Mesodermal cell (in vitro differentiated cells): ENCODE measurements at regions not wholly inside any gene's neighbourhood (a gene's known extent, or its start where the extent isn't known, plus 50 kb on each side); places are given as distances from the start of the nearest gene placed in this dataset.

ENCODE experiments used
- H3K27ac ChIP-seq: 2 replicates; pipeline ENCODE4 v1.7.0; 2013; ENCODE audit warnings: mild to moderate bottlenecking, low read depth, low read length, moderate library complexity; ENCODE audit not compliant: severe bottlenecking
- H3K36me3 ChIP-seq: 2 replicates; pipeline ENCODE4 v1.7.1; 2013; ENCODE audit warnings: mild to moderate bottlenecking, low read length, moderate library complexity; ENCODE audit not compliant: control insufficient read depth, insufficient read depth
- H3K4me1 ChIP-seq: one replicate; pipeline ENCODE4 v1.7.1; 2013; ENCODE audit warnings: mild to moderate bottlenecking, low read length; ENCODE audit not compliant: insufficient read depth, control insufficient read depth, poor library complexity, severe bottlenecking
- H3K4me3 ChIP-seq: 2 replicates; pipeline ENCODE4 v1.7.0; 2013; ENCODE audit warnings: low read length, control low read depth, mild to moderate bottlenecking; ENCODE audit not compliant: insufficient read depth, poor library complexity, severe bottlenecking; ENCODE audit errors: extremely low read depth
- H3K9me3 ChIP-seq: 2 replicates; pipeline ENCODE4 v1.7.1; 2013; ENCODE audit warnings: mild to moderate bottlenecking, low read length, moderate library complexity; ENCODE audit not compliant: control insufficient read depth
- WGBS, 2 experiments: methylation state at CpG; one replicate each; pipeline ENCODE4 v1.1.5; 2013; ENCODE audit warnings: missing lambda C conversion rate in 2 of 2; ENCODE audit not compliant: insufficient coverage in 2 of 2; 5-methylcytosine and 5-hydroxymethylcytosine counted together

- Histone ChIP-seq H3K36me3 (no peaks in the 10 kb centered on the region), H3K4me3 (no peak overlapping the region), H3K4me1 (peaks cover 7% of the 10 kb centered on the region), H3K27ac (no peak overlapping the region), H3K9me3 (no peaks in the 10 kb centered on the region)
Measured at GRCh38 chr9:20044686-20045085, 255.8 kb upstream of the SLC24A2 start.

DNA sequence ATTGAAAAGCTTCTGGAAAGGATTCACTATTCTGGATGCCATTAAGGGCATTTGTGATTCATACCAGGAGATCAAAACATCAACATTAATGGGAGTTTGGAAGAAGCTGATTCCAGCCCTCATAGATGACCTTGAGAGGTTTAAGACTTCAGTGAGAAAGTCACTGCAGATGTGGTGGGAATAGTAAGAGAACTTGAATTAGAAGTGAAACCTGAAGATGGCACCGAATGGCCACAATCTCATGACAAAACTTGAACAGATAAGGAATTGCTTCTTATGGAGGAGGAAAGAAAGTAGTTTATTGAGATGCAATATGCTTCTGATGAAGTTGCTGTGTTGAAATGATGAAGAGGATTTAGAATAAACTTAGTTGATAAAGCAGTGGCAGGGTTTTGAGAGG, 254.6 kb upstream of the SLC24A2 start:
- no peaks in the 10 kb centered on the region for H3K9me3 ChIP-seq
- peaks cover 7% of the 10 kb centered on the region for H3K4me1 ChIP-seq
- no peak overlapping the region for H3K27ac ChIP-seq
- WGBS, 2 experiments = 94 to 100% methylated on average over 1 of the region's 1 CpG
- no peak overlapping the region for H3K4me3 ChIP-seq
- H3K36me3 ChIP-seq = no peaks in the 10 kb centered on the region

DNA sequence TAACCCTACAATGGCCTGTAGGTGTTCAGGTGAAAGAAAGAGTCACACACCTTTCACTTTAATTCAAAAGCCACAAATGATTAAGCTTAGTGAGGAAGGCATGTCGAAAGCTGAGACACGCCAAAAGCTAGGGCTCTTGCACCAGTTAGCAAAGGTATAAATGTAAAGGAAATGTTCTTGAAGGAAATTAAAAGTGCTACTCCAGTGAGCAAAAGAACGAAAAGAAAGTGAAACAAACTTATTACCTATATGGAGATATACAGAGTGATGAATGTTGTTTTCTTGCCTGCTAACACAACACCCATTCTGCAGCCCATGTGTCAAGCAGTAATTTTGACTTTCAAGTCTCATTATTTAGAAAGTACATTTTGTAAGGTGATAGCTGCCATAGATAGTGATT, 254.2 kb upstream of the SLC24A2 start:
- no peak overlapping the region for H3K4me3 ChIP-seq
- H3K27ac ChIP-seq = no peak overlapping the region
- H3K9me3 ChIP-seq = no peaks in the 10 kb centered on the region
- peaks cover 7% of the 10 kb centered on the region for H3K4me1 ChIP-seq
- 100% methylated on average over 2 of the region's 3 CpGs for WGBS, 2 experiments
- H3K36me3 ChIP-seq = no peaks in the 10 kb centered on the region

GRCh38 chr9:20042128-20042711, 253.4 kb upstream of the SLC24A2 start:
- H3K9me3 ChIP-seq = no peaks in the 10 kb centered on the region
- no peak overlapping the region for H3K27ac ChIP-seq
- peaks cover 7% of the 10 kb centered on the region for H3K4me1 ChIP-seq
- H3K4me3 ChIP-seq = no peak overlapping the region
- no peaks in the 10 kb centered on the region for H3K36me3 ChIP-seq

DNA sequence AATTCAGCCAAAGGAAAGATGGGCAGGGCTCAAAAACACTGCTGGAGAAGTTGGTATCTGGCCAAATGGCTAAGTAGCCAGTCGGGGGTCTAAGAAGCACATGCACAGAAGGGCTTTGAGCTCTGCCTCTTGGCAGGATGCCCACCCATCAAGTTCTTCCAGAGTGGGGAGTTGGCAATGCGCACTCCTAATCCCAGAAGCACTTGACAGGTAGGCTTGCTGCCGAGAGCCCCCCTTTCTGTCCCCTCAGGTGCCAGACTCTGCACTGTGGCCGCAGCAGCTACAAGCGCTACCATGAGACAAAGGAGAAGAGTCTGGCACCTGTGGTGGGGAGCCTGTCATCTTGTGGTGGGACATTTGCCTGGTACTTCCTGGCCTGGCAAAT, 252.9 kb upstream of the SLC24A2 start:
- Histone ChIP-seq H3K36me3 (no peaks in the 10 kb centered on the region), H3K4me1 (peaks cover 7% of the 10 kb centered on the region), H3K27ac (no peak overlapping the region), H3K9me3 (no peaks in the 10 kb centered on the region), H3K4me3 (no peak overlapping the region)
- 79 to 95% methylated on average over 1 to 5 of the region's 5 CpGs for WGBS, 2 experiments

DNA sequence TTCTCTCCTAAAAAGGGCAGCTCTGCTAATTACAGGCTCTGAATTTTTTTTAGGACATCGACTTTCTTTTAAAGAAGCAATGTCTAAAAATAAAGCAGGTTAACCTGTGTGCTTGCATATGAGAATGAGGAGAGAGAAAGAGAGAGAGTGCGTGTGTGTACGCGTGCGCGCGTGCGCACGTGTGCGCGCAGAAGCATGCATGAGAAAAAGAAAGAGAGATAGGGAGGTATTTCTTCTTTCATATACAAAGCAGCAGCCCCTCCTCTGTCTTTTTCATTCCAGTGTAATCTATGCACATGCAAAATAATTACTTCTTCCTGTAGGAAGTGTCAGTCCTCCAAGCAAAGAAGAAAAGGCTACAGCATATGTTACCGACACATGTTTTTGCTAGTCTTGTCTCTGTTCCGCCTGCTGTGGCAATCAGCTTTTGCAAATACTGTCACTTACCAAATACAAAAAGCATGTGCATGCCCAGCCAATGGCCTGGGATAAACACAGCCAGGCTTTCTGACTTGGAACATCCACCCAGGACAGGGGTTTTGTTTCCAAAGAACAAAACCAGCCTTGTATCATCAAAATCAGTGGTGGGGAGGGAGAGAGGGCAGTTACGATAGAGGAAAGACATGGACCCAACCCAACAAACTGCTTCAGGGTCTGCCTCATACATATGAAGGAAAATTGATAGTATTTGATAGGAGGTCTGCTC, 252.3 kb upstream of the SLC24A2 start:
- H3K36me3 ChIP-seq = no peaks in the 10 kb centered on the region
- peaks cover 7% of the 10 kb centered on the region for H3K4me1 ChIP-seq
- no peak overlapping the region for H3K4me3 ChIP-seq
- H3K27ac ChIP-seq = no peak overlapping the region
- no peaks in the 10 kb centered on the region for H3K9me3 ChIP-seq
- WGBS, 2 experiments = 81 to 85% methylated on average over 3 of the region's 14 CpGs

DNA sequence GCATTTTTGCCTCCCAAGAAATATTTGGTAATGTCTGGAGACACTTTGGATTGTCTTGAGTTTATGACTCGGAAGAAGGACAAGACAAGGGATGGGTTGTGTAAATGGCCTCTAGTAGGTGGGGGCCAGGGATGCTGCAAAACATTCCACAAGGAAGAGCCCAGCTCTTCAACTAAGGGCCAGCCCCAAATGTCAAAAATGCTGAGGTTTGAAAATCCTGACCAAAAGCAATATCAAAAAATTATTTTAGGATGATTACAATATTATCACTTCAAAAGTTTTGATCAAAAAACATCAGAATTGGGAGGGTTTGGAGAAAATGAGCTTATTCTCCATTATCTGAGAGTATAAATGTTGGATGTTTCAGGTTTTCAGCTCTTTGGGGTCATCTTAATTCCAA, 248.9 kb upstream of the SLC24A2 start:
- 71 to 86% methylated on average over 1 of the region's 1 CpG for WGBS, 2 experiments
- Histone ChIP-seq H3K4me3 (no peak overlapping the region), H3K4me1 (no peaks in the 10 kb centered on the region), H3K9me3 (no peaks in the 10 kb centered on the region), H3K36me3 (no peaks in the 10 kb centered on the region), H3K27ac (no peak overlapping the region)

GRCh38 chr9:20033511-20033910, 244.7 kb upstream of the SLC24A2 start:
- Histone ChIP-seq H3K4me1 (peaks cover 1% of the 10 kb centered on the region), H3K4me3 (no peak overlapping the region), H3K36me3 (no peaks in the 10 kb centered on the region), H3K9me3 (no peaks in the 10 kb centered on the region), H3K27ac (no peak overlapping the region)
- 60 to 100% methylated on average over 1 of the region's 2 CpGs for WGBS, 2 experiments

GRCh38 chr9:20032413-20033006, 243.7 kb upstream of the SLC24A2 start:
- H3K9me3 ChIP-seq = no peaks in the 10 kb centered on the region
- H3K36me3 ChIP-seq = no peaks in the 10 kb centered on the region
- no peak overlapping the region for H3K4me3 ChIP-seq
- H3K4me1 ChIP-seq = peaks cover 6% of the 10 kb centered on the region
- WGBS, 2 experiments = 99 to 100% methylated on average over 5 to 6 of the region's 8 CpGs
- H3K27ac ChIP-seq = no peak overlapping the region

- Histone ChIP-seq H3K36me3 (no peaks in the 10 kb centered on the region), H3K4me3 (no peak overlapping the region), H3K9me3 (no peaks in the 10 kb centered on the region), H3K27ac (no peak overlapping the region), H3K4me1 (peaks cover 6% of the 10 kb centered on the region)
- WGBS, 2 experiments = 93 to 98% methylated on average over 3 to 4 of the region's 6 CpGs
Measured at GRCh38 chr9:20031836-20032235, 243.0 kb upstream of the SLC24A2 start.

GRCh38 chr9:20030671-20031070, 241.8 kb upstream of the SLC24A2 start:
- no peaks in the 10 kb centered on the region for H3K9me3 ChIP-seq
- peaks cover 6% of the 10 kb centered on the region for H3K4me1 ChIP-seq
- no CpG with 5 or more reads among the region's 2 CpGs for WGBS, 2 experiments
- H3K27ac ChIP-seq = no peak overlapping the region
- H3K36me3 ChIP-seq = no peaks in the 10 kb centered on the region
- H3K4me3 ChIP-seq = no peak overlapping the region
